GM12892 (cell line): ENCODE measurements at regions not wholly inside any gene's neighbourhood (a gene's known extent, or its start where the extent isn't known, plus 50 kb on each side); places are given as distances from the start of the nearest gene placed in this dataset.

Source experiments
- POLR2A ChIP-seq: IDR thresholded peaks from 2 replicates; pipeline ENCODE4 v1.6.1; 2011; ENCODE audit warnings: low read depth, low read length, control low read depth
- POLR2AphosphoS5 ChIP-seq: IDR thresholded peaks from 2 replicates; pipeline ENCODE4 v1.6.1; 2011; ENCODE audit warnings: low read depth, low read length, control low read depth

DNA sequence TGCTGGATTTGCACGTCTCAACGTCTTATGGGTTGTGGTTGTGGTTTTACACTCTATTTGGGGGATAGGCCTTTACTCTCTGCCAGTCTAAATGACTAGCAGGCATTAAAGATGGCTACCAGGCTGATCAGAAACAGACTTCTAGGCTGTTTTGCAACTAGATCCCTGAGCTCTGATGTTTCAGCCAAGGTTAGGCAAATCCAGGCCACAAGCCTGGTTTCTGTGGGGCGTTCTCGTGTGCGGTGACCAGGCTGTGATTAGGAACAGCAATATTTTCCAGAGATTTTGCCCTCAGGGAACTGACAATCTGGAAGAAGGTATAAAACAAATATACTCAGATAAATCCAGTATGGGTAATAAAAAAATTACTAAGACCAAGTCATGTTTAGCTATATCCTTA, 502.4 kb downstream of the INSC start:
- TF ChIP-seq POLR2A (no peak), POLR2AphosphoS5 (no peak)
